HepG2 (cell line): ENCODE measurements at regions not wholly inside any gene's neighbourhood (a gene's known extent, or its start where the extent isn't known, plus 50 kb on each side); places are given as distances from the start of the nearest gene placed in this dataset.

Experiments used
- ATAC-seq: fragments of 200-7000 bp; cut with Tn5 transposase; 3 replicates; pipeline ENCODE4 v1.9.1; 2020; ENCODE audit warnings: mild to moderate bottlenecking, moderate library complexity
- BruUV-seq: library from RNA; stranded (reverse); fragments of 400-500 nt; replicated peaks from 2 replicates; lab custom pipeline; 2021; lab: Mats Ljungman, UMichigan
- CTCF ChIA-PET: fragments of 300-600 bp; formaldehyde crosslinking; extraction: SDS; loops from one replicate; lab custom pipeline; 2021; ENCODE audit warnings: low total read pairs, inconsistent platforms, low intra/inter-chr PET ratio; lab: Yijun Ruan, JAX
- POLR2A ChIA-PET: fragments of 350-600 bp; sonication (Branson Sonifier 250); formaldehyde crosslinking; loops from one replicate; lab custom pipeline; 2020; ENCODE audit warnings: antibody characterized with exemption, inconsistent platforms; lab: Yijun Ruan, JAX
- DNase-seq: peaks from one replicate; pipeline ENCODE4 v3.0.0-alpha.2; 2015; ENCODE audit warnings: low spot score
- FAIRE-seq: peaks from 3 replicates; lab custom pipeline; 2011; peaks lifted over from hg19 to GRCh38; lab: Jason Lieb, UNC
- H2AFZ ChIP-seq: one replicate; pipeline ENCODE4 v1.6.1; 2011; ENCODE audit warnings: low read length, inconsistent platforms
- H3K27ac ChIP-seq: fragments of 300-600 bp; 3 replicates; pipeline ENCODE4 v1.8.0; 2011; ENCODE audit warnings: mixed run types, mild to moderate bottlenecking, mixed read lengths, low read length, inconsistent platforms; ENCODE audit not compliant: insufficient read depth; ENCODE audit errors: extremely low read length
- H3K27me3 ChIP-seq, 2 experiments: fragments of 200-600 bp in 1 of 2; 2 replicates in 1 of 2; 3 replicates in 1 of 2; pipeline versions ENCODE4 v1.6.0 to v1.8.0; 2011; ENCODE audit warnings: low read length in 2 of 2, mild to moderate bottlenecking in 2 of 2, moderate library complexity in 2 of 2, inconsistent platforms in 1 of 2; ENCODE audit not compliant: insufficient read depth in 2 of 2, control insufficient read depth in 1 of 2
- H3K36me3 ChIP-seq, 2 experiments: fragments of 200-600 bp in 1 of 2; replicated peaks in 1 of 2; 2 replicates in 1 of 2; 3 replicates in 1 of 2; pipeline versions ENCODE4 v1.5.1 to v1.8.0; 2011; ENCODE audit warnings: low read length in 2 of 2, inconsistent platforms in 1 of 2; ENCODE audit not compliant: insufficient read depth in 2 of 2, control insufficient read depth in 1 of 2
- H3K4me1 ChIP-seq: 2 replicates; pipeline ENCODE4 v1.5.1; 2012; ENCODE audit warnings: low read length, inconsistent platforms; ENCODE audit not compliant: insufficient read depth
- H3K4me2 ChIP-seq: 2 replicates; pipeline ENCODE4 v1.6.0; 2011; ENCODE audit warnings: low read depth, low read length, inconsistent platforms
- H3K4me3 ChIP-seq, 3 experiments: fragments of 200-600 bp in 1 of 3; sonication (generic), shearing (Covaris generic) in 1 of 3; replicated peaks in 1 of 3; 2 replicates each; pipeline ENCODE4 v1.5.1; 2011 to 2016; ENCODE audit warnings: low read length in 3 of 3, inconsistent platforms in 2 of 3, low read depth in 2 of 3, mild to moderate bottlenecking in 2 of 3, control low read depth in 1 of 3, mixed read lengths in 1 of 3; ENCODE audit not compliant: insufficient read depth in 1 of 3
- H3K79me2 ChIP-seq: one replicate; pipeline ENCODE4 v1.6.1; 2011; ENCODE audit warnings: low read length, inconsistent platforms; ENCODE audit not compliant: insufficient read depth
- H3K9ac ChIP-seq: 2 replicates; pipeline ENCODE4 v1.6.0; 2011; ENCODE audit warnings: mild to moderate bottlenecking, low read depth, low read length, inconsistent platforms; ENCODE audit not compliant: insufficient read depth
- H3K9me3 ChIP-seq: 2 replicates; pipeline ENCODE4 v1.5.1; 2012; ENCODE audit warnings: mild to moderate bottlenecking, low read length
- H4K20me1 ChIP-seq: 2 replicates; pipeline ENCODE4 v1.6.0; 2011; ENCODE audit warnings: inconsistent platforms, mild to moderate bottlenecking, low read length, moderate library complexity; ENCODE audit not compliant: insufficient read depth
- FOXK1 ChIP-seq: sonication (generic); formaldehyde crosslinking; IDR thresholded peaks from 2 replicates; pipeline ENCODE4 v1.4.0; 2020; ENCODE audit warnings: low read depth, missing genetic modification reagents, borderline replicate concordance
- MAFF ChIP-seq: IDR thresholded peaks from 2 replicates; pipeline ENCODE4 v1.6.1; 2011; ENCODE audit warnings: low read depth, low read length, improper control_type of control experiment
- SALL1 ChIP-seq: sonication (generic); formaldehyde crosslinking; IDR thresholded peaks from 2 replicates; pipeline ENCODE4 v1.8.0; 2022; ENCODE audit warnings: mild to moderate bottlenecking, missing genetic modification reagents
- TCF7 ChIP-seq: sonication (generic); IDR thresholded peaks from 2 replicates; pipeline ENCODE4 v1.6.1; 2016; ENCODE audit warnings: antibody characterized with exemption, low read depth
- THYN1 ChIP-seq: sonication (generic); formaldehyde crosslinking; IDR thresholded peaks from 2 replicates; pipeline ENCODE4 v1.8.1; 2023; ENCODE audit warnings: low read depth, mild to moderate bottlenecking, moderate library complexity, missing genetic modification reagents, borderline replicate concordance
- ZFP82 ChIP-seq: sonication (generic); formaldehyde crosslinking; IDR thresholded peaks from 2 replicates; pipeline ENCODE4 v1.5.1; 2020; ENCODE audit warnings: mild to moderate bottlenecking, missing genetic modification reagents, borderline replicate concordance
- ZNF331 ChIP-seq: sonication (generic); formaldehyde crosslinking; IDR thresholded peaks from 2 replicates; pipeline ENCODE4 v1.4.0; 2020; ENCODE audit warnings: missing genetic modification reagents
- ZNF550 ChIP-seq: sonication (generic); formaldehyde crosslinking; IDR thresholded peaks from 2 replicates; pipeline ENCODE4 v1.4.0; 2020; ENCODE audit warnings: mild to moderate bottlenecking, missing genetic modification reagents, borderline replicate concordance
- ZNF563 ChIP-seq: sonication (generic); formaldehyde crosslinking; IDR thresholded peaks from 2 replicates; pipeline ENCODE4 v1.8.0; 2022; ENCODE audit warnings: mild to moderate bottlenecking, moderate library complexity, missing genetic modification reagents
- ZNF614 ChIP-seq: IDR thresholded peaks from 2 replicates; pipeline ENCODE4 v1.6.1; 2018; ENCODE audit warnings: missing biosample characterization, missing genetic modification reagents, inconsistent platforms, borderline replicate concordance
- ZNF674 ChIP-seq: sonication (generic); formaldehyde crosslinking; IDR thresholded peaks from 2 replicates; pipeline ENCODE4 v1.5.0; 2020; ENCODE audit warnings: low read depth, mild to moderate bottlenecking, missing genetic modification reagents
- WGBS: methylation state at CpG from one replicate; pipeline ENCODE4 v1.1.6; 2017; ENCODE audit warnings: low lambda C conversion rate; 5-methylcytosine and 5-hydroxymethylcytosine counted together
- in situ Hi-C: cut with HindIII; loops from 2 replicates; pipeline ENCODE4 v1.10.0; 2017; ENCODE audit warnings: low pct_unique_long_range_greater_than_20kb; ENCODE audit not compliant: extremely low pct_ligation_motif_present
- intact Hi-C: fragments of 100-400 bp; cut with micrococcal nuclease; formaldehyde crosslinking; loops from one replicate; pipeline ENCODE4 v1.10.0; 2022; ENCODE audit not compliant: unreplicated experiment
- TF ChIP-seq, protein P1 (sequence below): IDR thresholded peaks from 2 replicates; pipeline ENCODE4 v1.6.1; 2016; ENCODE audit warnings: missing genetic modification reagents, missing compliant biosample characterization
- TF ChIP-seq, protein P2 (sequence below): sonication (generic); formaldehyde crosslinking; IDR thresholded peaks from 2 replicates; pipeline ENCODE4 v1.4.0; 2020; ENCODE audit warnings: missing genetic modification reagents

DNA sequence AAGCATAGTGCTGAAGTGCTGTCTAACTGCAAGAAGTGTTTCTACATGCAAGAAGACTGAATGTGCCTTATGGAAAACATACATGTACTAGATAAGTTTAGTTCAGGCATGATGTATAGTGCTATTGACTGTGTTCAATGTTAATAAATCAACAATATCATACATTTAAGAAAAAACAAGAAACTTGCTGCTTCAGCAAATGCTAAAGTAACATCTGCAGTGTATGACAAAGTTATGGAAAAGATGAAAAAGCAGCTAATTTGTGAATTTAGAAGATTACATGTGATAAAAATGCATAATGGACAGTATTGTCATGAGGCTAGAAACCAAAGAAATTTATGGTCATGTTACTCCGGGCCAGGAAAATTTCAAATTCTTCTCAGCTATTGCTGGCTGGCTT is 174.9 kb upstream of the SPTLC3 start (continued):
- TF ChIP-seq MAFF (peak; percentile 51; the same call in 1 of the 2 replicates), ZNF331 (CRISPR knock-in tag) (no peak)

DNA sequence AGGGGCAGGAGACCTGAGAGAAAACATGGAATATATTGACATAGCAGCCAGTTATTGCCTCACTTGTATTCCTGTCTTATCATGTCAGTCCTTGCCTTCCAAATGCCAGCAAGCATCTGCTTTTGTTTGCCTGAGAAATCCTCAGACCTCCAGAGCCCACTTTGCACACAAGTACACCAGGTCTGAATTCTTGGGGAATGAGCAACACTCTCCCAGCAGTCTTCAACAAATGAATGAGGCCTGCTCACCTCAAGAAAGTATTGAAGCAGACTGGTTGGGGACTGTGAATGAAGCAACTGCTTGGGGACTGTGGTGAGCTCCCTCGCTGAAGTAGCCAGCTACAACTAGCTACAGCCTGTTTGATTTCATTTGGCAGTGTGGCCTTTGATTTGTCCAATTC is 172.8 kb upstream of the SPTLC3 start:
- Histone ChIP-seq H3K4me1 (no peaks in the 10 kb centered on the region), H3K4me3 (no peak overlapping the region), H3K27me3 (no peaks in the 10 kb centered on the region), H3K27ac (no peak overlapping the region), H3K4me2 (no peak overlapping the region), H3K9me3 (no peaks in the 10 kb centered on the region), H2AFZ (no peak overlapping the region), H3K9ac (no peak overlapping the region), H4K20me1 (no peaks in the 10 kb centered on the region), H3K36me3 (no peaks in the 10 kb centered on the region), H3K79me2 (no peaks in the 10 kb centered on the region)
- FAIRE-seq (no peak), DNase-seq (no peak), ATAC-seq (no peak)
- CTCF ChIA-PET = no interaction called here
- POLR2A ChIA-PET = no interaction called here
- in situ Hi-C loops (no loop called here), intact Hi-C loops (no loop called here)
- BruUV-seq = no TSS peak
- WGBS = 0% methylated on average over 1 of the region's 1 CpG
- no peak for TF ChIP-seq TCF7
- TF ChIP-seq ZFP82 (CRISPR knock-in tag) = no peak
- TF ChIP-seq, protein P1, sequence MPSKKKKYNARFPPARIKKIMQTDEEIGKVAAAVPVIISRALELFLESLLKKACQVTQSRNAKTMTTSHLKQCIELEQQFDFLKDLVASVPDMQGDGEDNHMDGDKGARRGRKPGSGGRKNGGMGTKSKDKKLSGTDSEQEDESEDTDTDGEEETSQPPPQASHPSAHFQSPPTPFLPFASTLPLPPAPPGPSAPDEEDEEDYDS = no peak

DNA sequence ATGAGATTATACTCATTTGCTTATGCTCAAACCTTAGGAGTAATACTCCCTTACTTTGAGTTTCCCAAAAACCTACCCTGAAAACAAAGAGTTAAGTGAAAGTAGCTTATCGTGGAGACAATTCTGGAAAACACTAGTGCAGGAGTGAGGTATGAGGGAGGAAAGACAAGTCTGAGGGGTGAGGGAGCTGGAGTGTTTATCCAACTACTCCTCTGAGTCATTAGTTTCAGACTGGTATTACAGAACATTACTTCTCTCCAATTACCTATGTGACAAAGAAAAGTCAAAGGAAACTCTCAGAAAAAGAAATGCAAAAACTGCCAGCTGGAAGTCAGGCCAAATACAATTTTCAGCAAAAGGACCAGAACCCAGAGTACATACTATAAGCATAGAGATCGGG is 171.1 kb upstream of the SPTLC3 start:
- in situ Hi-C loops = no loop called here
- H2AFZ ChIP-seq = no peak overlapping the region
- no peaks in the 10 kb centered on the region for H3K36me3 ChIP-seq
- H3K9me3 ChIP-seq = no peaks in the 10 kb centered on the region
- ATAC-seq = no peak
- no peak for DNase-seq
- no peak overlapping the region for H3K4me3 ChIP-seq
- no TSS peak for BruUV-seq
- H3K27me3 ChIP-seq = no peaks in the 10 kb centered on the region
- H3K79me2 ChIP-seq = no peaks in the 10 kb centered on the region
- no peak overlapping the region for H3K27ac ChIP-seq
- POLR2A ChIA-PET = no interaction called here
- CTCF ChIA-PET = no interaction called here
- no peak for FAIRE-seq
- H3K4me2 ChIP-seq = no peak overlapping the region
- H3K9ac ChIP-seq = no peak overlapping the region
- no peaks in the 10 kb centered on the region for H3K4me1 ChIP-seq
- intact Hi-C loops = no loop called here
- WGBS = 27% methylated on average over 2 of the region's 2 CpGs
- no peaks in the 10 kb centered on the region for H4K20me1 ChIP-seq
- no peak for TF ChIP-seq THYN1 (CRISPR knock-in tag)
- no peak for TF ChIP-seq ZNF674
- no peak for TF ChIP-seq FOXK1
- no peak for TF ChIP-seq SALL1 (CRISPR knock-in tag)
- TF ChIP-seq ZNF614 (CRISPR knock-in tag) = no peak
- TF ChIP-seq ZNF563 (CRISPR knock-in tag) = no peak
- TF ChIP-seq ZNF550 (CRISPR knock-in tag) = no peak
- TF ChIP-seq, protein P2, sequence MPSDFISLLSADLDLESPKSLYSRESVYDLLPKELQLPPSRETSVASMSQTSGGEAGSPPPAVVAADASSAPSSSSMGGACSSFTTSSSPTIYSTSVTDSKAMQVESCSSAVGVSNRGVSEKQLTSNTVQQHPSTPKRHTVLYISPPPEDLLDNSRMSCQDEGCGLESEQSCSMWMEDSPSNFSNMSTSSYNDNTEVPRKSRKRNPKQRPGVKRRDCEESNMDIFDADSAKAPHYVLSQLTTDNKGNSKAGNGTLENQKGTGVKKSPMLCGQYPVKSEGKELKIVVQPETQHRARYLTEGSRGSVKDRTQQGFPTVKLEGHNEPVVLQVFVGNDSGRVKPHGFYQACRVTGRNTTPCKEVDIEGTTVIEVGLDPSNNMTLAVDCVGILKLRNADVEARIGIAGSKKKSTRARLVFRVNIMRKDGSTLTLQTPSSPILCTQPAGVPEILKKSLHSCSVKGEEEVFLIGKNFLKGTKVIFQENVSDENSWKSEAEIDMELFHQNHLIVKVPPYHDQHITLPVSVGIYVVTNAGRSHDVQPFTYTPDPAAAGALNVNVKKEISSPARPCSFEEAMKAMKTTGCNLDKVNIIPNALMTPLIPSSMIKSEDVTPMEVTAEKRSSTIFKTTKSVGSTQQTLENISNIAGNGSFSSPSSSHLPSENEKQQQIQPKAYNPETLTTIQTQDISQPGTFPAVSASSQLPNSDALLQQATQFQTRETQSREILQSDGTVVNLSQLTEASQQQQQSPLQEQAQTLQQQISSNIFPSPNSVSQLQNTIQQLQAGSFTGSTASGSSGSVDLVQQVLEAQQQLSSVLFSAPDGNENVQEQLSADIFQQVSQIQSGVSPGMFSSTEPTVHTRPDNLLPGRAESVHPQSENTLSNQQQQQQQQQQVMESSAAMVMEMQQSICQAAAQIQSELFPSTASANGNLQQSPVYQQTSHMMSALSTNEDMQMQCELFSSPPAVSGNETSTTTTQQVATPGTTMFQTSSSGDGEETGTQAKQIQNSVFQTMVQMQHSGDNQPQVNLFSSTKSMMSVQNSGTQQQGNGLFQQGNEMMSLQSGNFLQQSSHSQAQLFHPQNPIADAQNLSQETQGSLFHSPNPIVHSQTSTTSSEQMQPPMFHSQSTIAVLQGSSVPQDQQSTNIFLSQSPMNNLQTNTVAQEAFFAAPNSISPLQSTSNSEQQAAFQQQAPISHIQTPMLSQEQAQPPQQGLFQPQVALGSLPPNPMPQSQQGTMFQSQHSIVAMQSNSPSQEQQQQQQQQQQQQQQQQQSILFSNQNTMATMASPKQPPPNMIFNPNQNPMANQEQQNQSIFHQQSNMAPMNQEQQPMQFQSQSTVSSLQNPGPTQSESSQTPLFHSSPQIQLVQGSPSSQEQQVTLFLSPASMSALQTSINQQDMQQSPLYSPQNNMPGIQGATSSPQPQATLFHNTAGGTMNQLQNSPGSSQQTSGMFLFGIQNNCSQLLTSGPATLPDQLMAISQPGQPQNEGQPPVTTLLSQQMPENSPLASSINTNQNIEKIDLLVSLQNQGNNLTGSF (CRISPR knock-in tag) = no peak
